ENCODE measurements at regions not wholly inside any gene's neighbourhood (a gene's known extent, or its start where the extent isn't known, plus 50 kb on each side); places are given as distances from the start of the nearest gene placed in this dataset.

DNA sequence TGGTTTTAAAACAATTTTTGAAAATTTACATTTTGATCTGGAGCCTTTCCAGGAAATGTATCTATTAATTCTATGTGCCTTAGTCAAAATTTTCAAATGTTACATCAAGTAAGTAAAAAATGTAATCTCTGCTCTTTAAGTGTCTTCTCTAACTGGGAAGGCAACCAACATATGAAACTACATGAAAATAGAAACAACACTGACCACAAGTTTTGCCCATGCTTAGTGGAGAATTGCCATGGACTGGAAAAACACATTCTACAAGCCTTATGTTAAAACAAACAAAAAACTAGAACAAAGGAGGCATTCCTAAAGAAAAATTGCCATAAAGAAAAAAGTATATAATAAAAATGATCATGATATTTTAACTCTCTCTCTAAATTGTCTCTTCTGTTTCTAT lies 75.9 kb upstream of the SPRED1 start:
- no peaks in the 10 kb centered on the region for H3K27me3 ChIP-seq (replicated peaks in 1 of 4; ENCODE audit: control insufficient read depth in 3 of 4, extremely low read depth in 1 of 4, insufficient read depth in 3 of 4, low read length in 3 of 4)
- no peaks in the 10 kb centered on the region for H3K79me1 ChIP-seq (ENCODE audit: low read depth, low read length)
- H2BK15ac ChIP-seq (ENCODE audit: low read length): no peak overlapping the region
- H3K4me1 ChIP-seq (replicated peaks in 1 of 4; ENCODE audit: control insufficient read depth in 3 of 4, insufficient read depth in 4 of 4, low read length in 3 of 4): peaks cover 0 to 5% (median 2%) of the 10 kb centered on the region in 4 experiments; a peak in 1 of 7 replicates
- DNase-seq (ENCODE audit: low read depth in 1 of 2, low spot score in 2 of 2): no peak
- no peak overlapping the region for H2BK12ac ChIP-seq (ENCODE audit: low read depth, low read length)
- no peak overlapping the region for H3K56ac ChIP-seq (replicated peaks; ENCODE audit: insufficient read length, low read depth, low read length)
- POLR2A ChIA-PET (ENCODE audit: partially characterized antibody): interaction anchor here (0.6 kb wide), 1 partner anchor 466 kb away, joined by 3 read pairs; no protein-coding TSS in a partner anchor
- no peak overlapping the region for H3K14ac ChIP-seq (ENCODE audit: insufficient read length)
- no peak overlapping the region for H2BK20ac ChIP-seq (ENCODE audit: low read length)
- TF ChIP-seq EGR1 (IDR thresholded peaks at IDR 0.05; ENCODE audit: borderline replicate concordance, low read depth, low read length) (no peak), POLR2A (IDR thresholded peaks at IDR 0.05; ENCODE audit: control extremely low read depth in 1 of 2, low read depth in 2 of 2, low read length in 2 of 2) (no peak), TCF12 (IDR thresholded peaks at IDR 0.05; ENCODE audit: low read depth, low read length) (no peak), ZNF274 (IDR thresholded peaks at IDR 0.05; ENCODE audit: borderline replicate concordance, extremely low read depth, low read length) (no peak), EP300 (IDR thresholded peaks at IDR 0.05; ENCODE audit: borderline replicate concordance in 1 of 2, low read depth in 2 of 2, low read length in 2 of 2) (no peak), TAF7 (optimal IDR thresholded peaks at IDR 0.05; ENCODE audit: borderline replicate concordance, low read depth, low read length) (no peak), CBX8 (IDR thresholded peaks at IDR 0.05; ENCODE audit: borderline replicate concordance, low read depth, low read length) (no peak), SUZ12 (IDR thresholded peaks at IDR 0.05; ENCODE audit: low read length) (no peak), GABPA (IDR thresholded peaks at IDR 0.05; ENCODE audit: borderline replicate concordance, insufficient read depth, low read length) (no peak), CHD1 (IDR thresholded peaks at IDR 0.05; ENCODE audit: low read depth, low read length) (no peak), BRCA1 (IDR thresholded peaks at IDR 0.05; ENCODE audit: low read depth, low read length) (no peak), CBX5 (IDR thresholded peaks at IDR 0.05; ENCODE audit: low read depth, low read length) (no peak), SIX5 (IDR thresholded peaks at IDR 0.05; ENCODE audit: low read depth, low read length) (no peak), MAFK (IDR thresholded peaks at IDR 0.05; ENCODE audit: low read depth, low read length) (no peak), NRF1 (IDR thresholded peaks at IDR 0.05; ENCODE audit: low read depth, low read length) (no peak), RFX5 (IDR thresholded peaks at IDR 0.05; ENCODE audit: borderline replicate concordance, low read depth, low read length) (no peak), TAF1 (IDR thresholded peaks at IDR 0.05; ENCODE audit: low read depth, low read length) (no peak)
- H3K27ac ChIP-seq (ENCODE audit: low read depth, low read length): no peak overlapping the region
- H2BK120ac ChIP-seq (replicated peaks; ENCODE audit: low read depth, low read length): no peak overlapping the region
- H2BK5ac ChIP-seq (ENCODE audit: low read depth, low read length): no peak overlapping the region
- H3K23me2 ChIP-seq (ENCODE audit: low read depth, low read length): no peaks in the 10 kb centered on the region
- no peaks in the 10 kb centered on the region for H4K20me1 ChIP-seq (replicated peaks in 1 of 2; ENCODE audit: control insufficient read depth in 1 of 2, insufficient read depth in 2 of 2, low read length in 2 of 2)
- H3K36me3 ChIP-seq (ENCODE audit: control insufficient read depth in 2 of 4, insufficient read depth in 4 of 4, low read length in 3 of 4): no peaks in the 10 kb centered on the region
- no peak overlapping the region for H3K4ac ChIP-seq (replicated peaks; ENCODE audit: insufficient read length, low read depth, low read length)
- no peak overlapping the region for H2AFZ ChIP-seq (ENCODE audit: low read length)
- H3K4me2 ChIP-seq (ENCODE audit: insufficient read depth in 1 of 2, low read depth in 2 of 2, low read length in 2 of 2): no peak overlapping the region
- H2AK5ac ChIP-seq (ENCODE audit: low read depth, low read length): no peak overlapping the region
- H3K9me3 ChIP-seq (ENCODE audit: insufficient read depth in 2 of 2, low read depth in 1 of 2, low read length in 1 of 2): no peaks in the 10 kb centered on the region
- H3K4me3 ChIP-seq (ENCODE audit: extremely low read depth in 1 of 4, insufficient read depth in 2 of 4, low read depth in 3 of 4, low read length in 4 of 4): no peak overlapping the region
- H3K18ac ChIP-seq (ENCODE audit: extremely low read depth, low read length): no peak overlapping the region
- FAIRE-seq: no peak
- H3K23ac ChIP-seq (ENCODE audit: insufficient read length): no peak overlapping the region
- no peaks in the 10 kb centered on the region for H3K79me2 ChIP-seq (ENCODE audit: control insufficient read depth in 1 of 2, insufficient read depth in 2 of 2, low read length in 2 of 2)
- no peak overlapping the region for H4K8ac ChIP-seq (ENCODE audit: extremely low read depth, insufficient read depth, low read length)
- no peak overlapping the region for H4K91ac ChIP-seq (replicated peaks; ENCODE audit: insufficient read length, low read length)
- CTCF ChIA-PET (ENCODE audit: partially characterized antibody): interaction anchor here (0.6 to 0.7 kb wide), 2 partner anchors 10 to 39 kb away, joined by 3 read pairs; no protein-coding TSS in a partner anchor
- no peak overlapping the region for H4K5ac ChIP-seq (ENCODE audit: insufficient read length, low read depth, low read length)
- H3K9ac ChIP-seq (replicated peaks in 1 of 4; ENCODE audit: extremely low read depth in 1 of 4, low read depth in 3 of 4, low read length in 3 of 4): no peak overlapping the region
